SH-SY5Y (cell line): ENCODE measurements at regions not wholly inside any gene's neighbourhood (a gene's known extent, or its start where the extent isn't known, plus 50 kb on each side); places are given as distances from the start of the nearest gene placed in this dataset.
A peak's percentile ranks its signal among the peaks of the same experiment; 100 is the strongest.

Experiments used
- GATA2 ChIP-seq: IDR thresholded peaks from 2 replicates; pipeline ENCODE4 v1.6.1; 2011; ENCODE audit warnings: mild to moderate bottlenecking, low read depth, low read length
- GATA3 ChIP-seq: IDR thresholded peaks from 2 replicates; pipeline ENCODE4 v1.6.1; 2011; ENCODE audit warnings: low read depth, mild to moderate bottlenecking, low read length, moderate library complexity

DNA sequence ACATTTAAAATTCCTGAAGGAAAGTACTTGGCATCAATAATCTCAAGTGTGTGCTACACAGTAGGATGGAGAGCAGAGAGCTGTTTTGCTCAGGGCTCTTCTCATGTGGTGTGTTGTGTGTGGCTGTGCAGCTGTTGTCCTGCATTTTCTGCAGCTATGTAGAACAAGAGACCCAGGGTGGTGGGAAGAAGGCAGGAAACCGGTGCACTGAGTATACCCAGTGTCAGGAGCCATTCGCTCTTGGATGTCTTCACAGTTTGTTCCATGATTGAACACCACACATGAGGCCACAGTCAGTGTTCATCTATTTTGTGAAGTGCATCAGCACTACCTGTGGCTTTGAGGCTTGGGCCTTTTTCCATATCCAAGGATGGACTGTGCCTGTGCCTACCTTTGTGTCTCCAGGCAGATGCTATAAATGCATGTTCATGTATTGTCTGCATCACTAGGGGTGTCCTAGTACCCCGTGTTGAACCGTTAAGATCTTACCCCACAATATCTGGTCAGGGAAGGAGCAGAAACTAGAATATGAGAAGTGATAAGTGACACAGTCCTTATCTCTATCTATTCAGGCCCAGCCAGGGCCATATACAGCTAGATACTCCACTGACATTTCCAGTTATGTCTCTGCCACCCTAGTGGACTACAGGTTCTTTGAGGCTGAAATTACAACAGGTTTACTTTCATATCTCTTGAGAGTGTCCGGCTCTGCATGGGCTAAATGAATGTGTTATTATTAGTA lies 194.3 kb downstream of the NR2F2 start:
- TF ChIP-seq GATA2 (no peak), GATA3 (no peak)

DNA sequence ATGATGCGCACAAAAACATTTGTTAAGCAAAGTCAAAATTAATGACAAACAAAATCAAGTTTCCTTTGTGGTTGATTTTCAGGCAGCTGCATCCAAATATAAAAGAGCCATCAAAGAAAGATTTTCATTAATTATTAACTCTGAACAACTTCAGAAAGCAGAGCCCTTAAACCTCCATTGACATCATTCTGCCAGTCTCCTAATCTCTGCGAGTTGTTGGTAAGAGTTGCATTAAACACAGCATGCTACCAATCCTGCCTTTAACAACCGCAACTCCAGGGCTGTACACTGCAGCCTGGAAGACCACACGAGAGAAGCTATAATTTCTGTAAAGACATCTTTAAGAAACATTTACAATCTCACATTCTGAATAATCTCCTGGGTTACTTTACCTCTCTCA lies 204.6 kb downstream of the NR2F2 start:
- no peak for TF ChIP-seq GATA3
- TF ChIP-seq GATA2: no peak

DNA sequence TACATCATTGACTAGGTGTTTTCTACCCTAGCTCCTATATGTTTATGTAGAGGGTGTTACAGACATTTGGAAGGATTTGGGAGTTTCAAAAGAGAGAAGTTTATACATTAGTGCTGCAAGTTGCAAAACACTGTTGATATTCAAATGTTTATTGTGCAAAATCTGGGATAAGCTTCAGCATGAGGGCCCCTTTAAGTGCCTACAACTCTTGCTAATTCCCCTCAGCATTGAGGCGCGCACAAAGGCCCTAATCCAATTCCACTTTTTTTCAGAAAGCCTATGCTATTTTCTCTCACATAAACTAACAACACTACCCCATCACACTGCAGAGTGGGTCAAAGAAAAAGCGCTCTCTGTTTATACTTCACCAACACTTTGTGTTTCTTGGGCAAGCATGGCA lies 208.0 kb downstream of the NR2F2 start:
- TF ChIP-seq GATA3: no peak

DNA sequence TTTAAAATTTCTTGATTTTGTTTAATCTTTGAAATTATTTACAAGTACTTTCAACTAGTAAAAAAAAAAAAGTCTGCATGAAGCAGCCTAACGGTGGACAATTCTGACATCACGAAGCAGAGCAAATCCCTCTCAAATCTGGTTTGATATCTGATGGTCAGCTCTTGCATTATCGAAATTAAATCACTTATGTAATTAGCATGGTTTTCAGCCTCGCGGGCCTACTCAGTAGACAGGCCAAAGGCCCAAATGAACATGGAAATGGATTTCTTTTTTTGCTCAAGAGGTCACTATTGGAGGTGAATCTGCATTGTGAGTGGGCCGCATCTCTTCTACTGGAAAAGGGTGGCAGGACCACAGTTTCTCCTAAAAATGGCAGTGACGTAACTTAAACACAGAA lies 209.8 kb downstream of the NR2F2 start:
- TF ChIP-seq GATA3 (peak; percentile 73), GATA2 (peak; percentile 57; the same call in 1 of the 2 replicates)

DNA sequence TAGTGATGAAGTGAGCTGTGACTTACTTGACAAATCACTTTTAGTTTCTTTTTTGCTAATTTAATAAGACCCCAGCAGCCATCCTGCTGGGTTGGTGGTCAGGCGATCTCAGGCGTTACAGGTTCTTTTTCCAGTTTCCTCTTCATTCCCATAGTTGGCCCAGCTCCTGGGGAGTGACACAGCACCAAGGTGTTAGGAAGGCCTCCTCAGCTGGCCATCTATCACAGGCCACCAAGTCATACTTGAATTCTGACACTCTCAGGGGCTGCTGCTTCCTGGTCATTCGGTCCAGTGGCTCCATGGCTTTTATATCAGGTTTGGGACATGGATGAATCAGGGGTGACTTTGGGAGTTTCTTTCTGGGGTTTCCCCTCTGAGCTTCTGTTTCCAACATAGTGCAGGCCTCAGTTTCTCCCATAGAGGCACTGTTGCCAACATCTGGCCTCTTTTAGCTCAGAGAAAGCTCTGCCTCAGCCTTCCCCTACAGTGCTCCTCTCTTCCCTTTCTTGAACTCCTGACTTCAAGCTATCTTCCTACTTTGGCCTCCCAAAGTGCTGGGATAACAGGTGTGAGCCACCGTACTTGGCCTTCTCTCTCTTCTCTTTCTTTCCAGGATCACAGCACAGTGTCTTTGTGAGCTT lies 211.8 kb downstream of the NR2F2 start:
- TF ChIP-seq GATA3: no peak
- TF ChIP-seq GATA2: no peak

DNA sequence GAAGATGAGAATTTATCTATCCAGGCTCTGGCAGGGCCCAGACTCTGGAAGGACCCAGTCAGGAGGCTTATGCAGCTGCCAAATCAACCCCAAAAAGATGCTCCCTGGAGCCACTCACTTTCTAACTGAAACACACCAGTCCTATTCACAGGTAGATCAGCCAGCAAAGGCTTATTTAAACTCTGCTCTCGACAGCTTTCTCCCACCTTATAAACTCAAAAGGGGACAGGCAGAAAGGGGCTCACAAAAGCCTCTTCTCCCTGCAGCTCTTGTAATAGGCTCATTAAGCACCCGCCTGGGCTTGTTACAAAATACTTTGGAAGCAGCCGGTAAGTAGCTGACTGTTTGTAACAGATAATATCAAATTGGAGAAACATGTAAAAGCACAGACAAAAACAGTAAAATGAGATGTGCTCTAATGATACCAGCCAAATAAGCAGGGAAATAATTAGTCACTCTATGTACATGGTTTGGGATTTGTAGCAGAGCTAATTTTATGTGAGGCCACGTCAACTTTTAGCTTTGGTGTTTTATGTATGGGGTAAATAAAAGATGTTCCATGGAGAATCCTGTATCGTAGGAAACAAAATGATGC lies 213.8 kb downstream of the NR2F2 start:
- peak; percentile 60 for TF ChIP-seq GATA3
- peak; percentile 57 for TF ChIP-seq GATA2

DNA sequence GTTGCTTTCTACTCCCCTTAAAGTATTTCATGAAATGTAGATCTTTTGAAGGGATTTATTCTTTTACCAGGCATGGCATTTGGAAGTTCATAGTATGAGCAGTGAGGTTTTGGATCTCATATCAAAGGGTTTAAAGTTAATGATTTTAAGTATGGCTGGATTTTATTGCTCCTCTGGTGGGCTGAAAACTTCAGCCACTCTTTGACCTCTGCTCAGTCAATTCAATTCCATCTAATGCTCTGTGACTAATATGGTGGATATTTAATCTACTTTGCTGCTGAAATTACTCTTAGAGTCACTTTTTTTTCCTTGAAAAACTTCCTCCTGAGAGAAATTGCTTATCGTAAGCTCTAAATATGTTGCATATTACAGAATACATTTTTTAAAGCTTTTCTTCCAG lies 218.6 kb downstream of the NR2F2 start:
- no peak for TF ChIP-seq GATA2
- no peak for TF ChIP-seq GATA3

DNA sequence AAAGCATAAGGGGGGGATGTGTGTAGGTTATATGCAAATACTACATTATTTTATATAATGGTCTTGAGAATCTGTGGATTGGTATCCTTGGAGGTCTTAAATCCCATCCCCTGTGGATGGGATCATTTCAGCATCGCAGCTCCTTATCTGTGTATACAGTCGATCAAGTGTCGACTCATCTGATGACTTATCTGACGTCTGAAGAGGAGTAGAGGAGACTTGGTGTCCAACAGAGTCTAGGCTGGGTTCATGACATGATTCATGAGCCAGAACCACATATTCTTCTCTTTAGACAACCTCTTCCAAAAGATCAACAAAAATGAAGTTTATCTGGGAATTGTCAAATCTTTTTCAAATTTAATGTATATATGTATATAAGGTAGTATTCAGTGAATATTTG lies 220.7 kb downstream of the NR2F2 start:
- TF ChIP-seq GATA3 (no peak), GATA2 (no peak)

DNA sequence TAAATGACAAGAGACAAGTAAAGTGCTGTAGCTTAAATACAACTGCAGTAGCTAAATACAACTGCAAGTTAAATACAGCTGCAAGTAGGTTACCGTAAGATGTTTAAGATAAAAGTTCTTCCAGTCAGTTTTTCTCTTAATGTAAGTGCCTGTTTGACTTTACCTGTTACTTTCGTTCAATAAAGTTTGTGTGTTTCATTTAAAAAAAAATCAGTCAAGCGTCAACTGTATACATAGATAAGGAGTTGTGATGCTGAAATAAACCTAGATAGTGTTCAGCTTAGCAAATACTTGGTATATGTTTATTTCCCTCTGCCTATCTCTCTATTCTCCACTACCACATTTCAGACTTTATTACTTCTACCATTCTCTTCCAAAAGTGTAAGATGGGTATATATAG lies 221.2 kb downstream of the NR2F2 start:
- TF ChIP-seq GATA2: no peak
- TF ChIP-seq GATA3: no peak

DNA sequence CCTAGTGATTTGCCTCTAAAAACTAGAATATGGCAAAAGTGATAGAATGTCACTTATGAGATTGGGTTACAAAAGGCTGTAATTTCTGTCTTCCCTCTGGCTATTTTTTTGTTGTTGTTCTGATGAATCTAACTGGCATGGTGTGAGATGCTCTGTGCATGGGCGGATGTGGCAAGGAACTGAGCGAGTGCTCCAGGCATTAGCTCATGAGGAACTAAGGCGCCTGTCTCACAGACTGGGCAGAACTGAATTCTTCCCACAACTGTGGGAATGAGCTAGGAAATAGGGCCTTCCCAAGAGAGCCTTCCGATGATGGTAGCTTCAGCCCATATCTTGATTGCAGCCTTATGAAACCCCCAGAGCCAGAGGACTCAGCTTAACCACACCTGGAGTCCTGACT lies 222.5 kb downstream of the NR2F2 start:
- no peak for TF ChIP-seq GATA2
- no peak for TF ChIP-seq GATA3

DNA sequence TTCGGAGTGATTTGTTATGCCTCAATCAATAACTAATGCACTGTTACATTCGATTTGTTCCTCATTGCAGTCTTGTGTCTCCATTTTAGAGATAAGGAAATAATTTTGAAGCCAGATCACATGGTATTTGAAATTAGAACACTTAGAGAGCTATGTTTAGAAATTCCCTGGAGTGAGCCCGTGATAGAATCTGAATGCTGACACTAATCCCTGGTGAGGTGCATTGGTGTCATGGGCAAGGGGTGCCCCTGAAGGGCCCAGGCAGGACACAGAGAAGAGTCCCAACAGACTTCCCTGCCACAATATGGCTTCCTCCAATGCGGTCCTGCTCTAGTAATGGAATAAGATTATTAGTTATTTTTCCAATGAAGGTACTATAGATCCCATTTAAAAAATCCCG lies 223.0 kb downstream of the NR2F2 start:
- no peak for TF ChIP-seq GATA3
- TF ChIP-seq GATA2: no peak

DNA sequence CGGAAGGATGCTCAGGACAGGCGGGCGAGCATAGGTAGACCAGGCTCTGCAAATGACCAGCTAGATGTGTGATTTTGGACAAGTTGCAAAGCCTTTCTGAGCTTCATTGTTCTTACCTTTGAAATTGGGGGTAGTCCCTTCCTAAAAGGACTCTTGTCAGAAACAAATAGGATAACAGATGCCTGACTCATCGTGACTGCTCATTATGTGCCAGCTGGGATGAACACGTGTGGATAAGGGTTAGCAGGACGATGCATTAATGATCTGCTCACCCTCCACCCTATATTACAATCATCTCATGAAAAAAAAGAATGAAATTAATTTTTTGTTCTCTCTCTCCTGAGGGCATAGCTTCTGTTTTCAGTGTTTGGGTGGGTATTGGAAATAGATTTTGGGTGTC lies 223.4 kb downstream of the NR2F2 start:
- TF ChIP-seq GATA2: no peak
- TF ChIP-seq GATA3: no peak

DNA sequence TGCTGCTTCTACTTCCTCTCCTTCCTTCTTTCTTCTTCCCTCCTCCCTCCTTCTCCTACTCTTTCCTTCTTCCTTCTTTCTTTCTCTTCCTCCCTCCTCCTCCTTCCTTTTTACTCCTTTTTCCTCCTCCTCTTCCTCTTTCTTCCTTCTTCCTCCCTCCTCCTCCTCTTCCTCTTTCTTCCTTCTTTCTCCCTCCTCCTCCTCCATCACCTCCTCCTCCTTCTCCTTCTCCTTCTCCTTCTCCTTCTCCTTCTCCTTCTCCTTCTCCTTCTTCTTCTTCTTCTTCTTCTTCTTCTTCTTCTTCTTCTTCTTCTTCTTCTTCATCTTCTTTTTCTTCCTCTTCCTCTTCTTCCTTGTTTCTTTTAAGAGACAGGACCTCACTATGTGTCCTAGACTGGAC lies 224.0 kb downstream of the NR2F2 start:
- TF ChIP-seq GATA2: no peak
- TF ChIP-seq GATA3: no peak

DNA sequence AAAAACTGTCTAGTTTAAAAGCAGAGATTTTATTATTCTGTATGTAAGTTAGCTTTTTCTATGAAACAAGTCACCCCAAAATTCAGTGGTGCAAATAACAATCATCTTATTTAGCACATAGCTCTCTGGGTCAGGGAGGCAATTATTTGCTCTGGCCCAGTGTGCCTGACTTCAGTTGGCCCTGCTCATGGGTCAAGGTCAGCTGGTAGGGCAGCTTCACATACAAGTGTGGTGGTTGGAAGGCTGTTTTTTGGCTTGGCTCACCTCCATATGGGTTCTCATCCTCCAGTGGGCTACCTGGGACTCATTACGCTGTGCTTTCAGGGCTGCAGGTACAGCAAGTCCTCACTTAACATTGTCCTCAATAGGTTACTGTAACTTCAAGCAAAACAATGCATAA lies 228.6 kb downstream of the NR2F2 start:
- TF ChIP-seq GATA3: no peak
- no peak for TF ChIP-seq GATA2

DNA sequence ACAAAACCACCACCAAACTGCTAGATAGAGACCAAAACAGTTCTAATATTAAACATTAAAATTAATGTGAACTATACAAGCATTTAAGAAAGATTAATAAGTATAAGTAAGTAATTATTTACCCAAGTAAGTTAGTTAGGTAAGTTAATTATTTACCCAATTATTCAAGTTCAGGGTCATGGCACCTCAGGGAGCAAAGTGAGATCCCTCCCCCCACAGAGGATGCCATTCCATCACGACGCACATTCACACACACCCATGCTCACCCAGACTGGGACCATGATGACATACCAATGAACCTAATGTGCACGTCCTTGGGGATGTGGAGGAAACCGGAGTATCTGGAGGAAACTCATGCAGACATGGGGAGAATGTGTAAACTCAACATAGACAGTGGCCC lies 229.1 kb downstream of the NR2F2 start:
- TF ChIP-seq GATA2: no peak
- TF ChIP-seq GATA3: no peak
